ENCODE measurements at regions not wholly inside any gene's neighbourhood (a gene's known extent, or its start where the extent isn't known, plus 50 kb on each side); places are given as distances from the start of the nearest gene placed in this dataset.

GRCh38 chr2:196314157-196314556, 142.8 kb upstream of the STK17B start:
- Histone ChIP-seq H3K4me1 (no peaks in the 10 kb centered on the region), H3K4me3 (no peak overlapping the region), H3K27ac (no peak overlapping the region), H3K27me3 (no peaks in the 10 kb centered on the region), H3K36me3 (no peaks in the 10 kb centered on the region), H3K9me3 (no peaks in the 10 kb centered on the region)
- no peak for TF ChIP-seq CTCF (IDR thresholded peaks at IDR 0.05)
- intact Hi-C loops (cut with DNase I; ENCODE audit: low total_unique reads): no loop called here
- 33 to 56% (median 52%) methylated on average over 1 of the region's 1 CpG for WGBS, 5 donors
- no peak for DNase-seq

- 78 to 86% (median 82%) methylated on average over 4 of the region's 4 CpGs for WGBS, 5 donors
- H3K4me3 ChIP-seq: no peak overlapping the region
- no peaks in the 10 kb centered on the region for H3K27me3 ChIP-seq
- intact Hi-C loops (cut with DNase I; ENCODE audit: low total_unique reads): no loop called here
- H3K36me3 ChIP-seq: no peaks in the 10 kb centered on the region
- H3K4me1 ChIP-seq: no peaks in the 10 kb centered on the region
- DNase-seq: no peak
- no peak for TF ChIP-seq POLR2A (IDR thresholded peaks at IDR 0.05)
- no peak for TF ChIP-seq POLR2AphosphoS5 (IDR thresholded peaks at IDR 0.05)
- TF ChIP-seq CTCF (IDR thresholded peaks at IDR 0.05): no peak
- TF ChIP-seq EP300 (IDR thresholded peaks at IDR 0.05): no peak
- H3K27ac ChIP-seq: no peak overlapping the region
- no peaks in the 10 kb centered on the region for H3K9me3 ChIP-seq
Observed at GRCh38 chr2:196314780-196315179, 143.4 kb upstream of the STK17B start.

- intact Hi-C loops (cut with DNase I; ENCODE audit: low total_unique reads): no loop called here
- no peaks in the 10 kb centered on the region for H3K9me3 ChIP-seq
- DNase-seq: no peak
- WGBS, 5 donors: 33 to 55% (median 46%) methylated on average over 3 of the region's 3 CpGs
- H3K4me3 ChIP-seq: no peak overlapping the region
- TF ChIP-seq CTCF (IDR thresholded peaks at IDR 0.05): no peak
- no peak for TF ChIP-seq POLR2AphosphoS5 (IDR thresholded peaks at IDR 0.05)
- TF ChIP-seq EP300 (IDR thresholded peaks at IDR 0.05): no peak
- TF ChIP-seq POLR2A (IDR thresholded peaks at IDR 0.05): no peak
- no peaks in the 10 kb centered on the region for H3K4me1 ChIP-seq
- no peaks in the 10 kb centered on the region for H3K27me3 ChIP-seq
- H3K27ac ChIP-seq: no peak overlapping the region
- H3K36me3 ChIP-seq: no peaks in the 10 kb centered on the region
Observed at GRCh38 chr2:196315388-196316049, 144.1 kb upstream of the STK17B start.

- 53 to 73% (median 70%) methylated on average over 4 of the region's 4 CpGs for WGBS, 5 donors
- Histone ChIP-seq H3K9me3 (no peaks in the 10 kb centered on the region), H3K36me3 (no peaks in the 10 kb centered on the region), H3K4me3 (no peak overlapping the region), H3K27me3 (no peaks in the 10 kb centered on the region), H3K4me1 (no peaks in the 10 kb centered on the region), H3K27ac (no peak overlapping the region)
- intact Hi-C loops (cut with DNase I; ENCODE audit: low total_unique reads): no loop called here
- no peak for DNase-seq
- TF ChIP-seq POLR2AphosphoS5 (IDR thresholded peaks at IDR 0.05) (no peak), CTCF (IDR thresholded peaks at IDR 0.05) (no peak), EP300 (IDR thresholded peaks at IDR 0.05) (no peak), POLR2A (IDR thresholded peaks at IDR 0.05) (no peak)
Observed at GRCh38 chr2:196316050-196316430, 144.7 kb upstream of the STK17B start.

Data from stomach (tissue), 8 donors.